D721Med (cell line): ENCODE measurements at regions not wholly inside any gene's neighbourhood (a gene's known extent, or its start where the extent isn't known, plus 50 kb on each side); places are given as distances from the start of the nearest gene placed in this dataset.

ENCODE experiments used
- DNase-seq: peaks from one replicate; pipeline ENCODE4 v3.0.0; 2011; ENCODE audit warnings: low spot score; ENCODE audit not compliant: insufficient read length
- FAIRE-seq: peaks from 2 replicates; lab custom pipeline; 2011; peaks lifted over from hg19 to GRCh38; lab: Jason Lieb, UNC
- CTCF ChIP-seq: IDR thresholded peaks from 2 replicates; pipeline ENCODE4 v1.5.1; 2012; ENCODE audit warnings: mild to moderate bottlenecking, control low read depth; ENCODE audit not compliant: insufficient read depth; ENCODE audit errors: missing control alignments

- TF ChIP-seq CTCF, result no peak
- FAIRE-seq (no peak), DNase-seq (no peak)
These were observed 50.1 kb upstream of the ECE1 start for GRCh38 chr1:21340230-21340945.
